Esophagus muscularis mucosa (tissue), 4 donors: ENCODE measurements at regions not wholly inside any gene's neighbourhood (a gene's known extent, or its start where the extent isn't known, plus 50 kb on each side); places are given as distances from the start of the nearest gene placed in this dataset.

ENCODE experiments used
- DNase-seq: peaks from one replicate; pipeline ENCODE4 v3.0.0-alpha.2; 2017; ENCODE audit errors: extremely low spot score
- H3K27ac ChIP-seq, 4 donors: fragments of 200-600 bp; sonication (generic); replicated peaks in 1 of 4; 1 replicate in 3 of 4; 2 replicates in 1 of 4; pipeline ENCODE4 v1.5.1; 2016 to 2019; ENCODE audit warnings: mild to moderate bottlenecking in 1 of 4
- H3K27me3 ChIP-seq, 4 donors: fragments of 200-600 bp; sonication (generic); one replicate each; pipeline versions ENCODE4 v1.5.1 to v1.6.0; 2016 to 2019
- H3K36me3 ChIP-seq, 4 donors: fragments of 200-600 bp; sonication (generic); one replicate each; pipeline ENCODE4 v1.5.1; 2016 to 2019
- H3K4me1 ChIP-seq, 4 donors: fragments of 200-600 bp; sonication (generic); one replicate each; pipeline ENCODE4 v1.5.1; 2016 to 2019
- H3K4me3 ChIP-seq, 4 donors: fragments of 200-600 bp; sonication (generic); 1 replicate in 2 of 4; 2 replicates in 2 of 4; pipeline ENCODE4 v1.5.1; 2016 to 2019; ENCODE audit warnings: mild to moderate bottlenecking in 4 of 4, moderate library complexity in 1 of 4
- H3K9me3 ChIP-seq, 4 donors: fragments of 200-600 bp; sonication (generic); 1 replicate in 3 of 4; 2 replicates in 1 of 4; pipeline ENCODE4 v1.5.1; 2016 to 2019
- CTCF ChIP-seq, 3 experiments: fragments of 200-600 bp in 2 of 3; fragments of 450-650 bp in 1 of 3; sonication (generic) in 2 of 3; IDR thresholded peaks; one replicate each; pipeline ENCODE4 v1.5.1; 2017 to 2019; ENCODE audit warnings: antibody characterized with exemption in 3 of 3, mild to moderate bottlenecking in 2 of 3, moderate library complexity in 1 of 3
- EP300 ChIP-seq: sonication (generic); formaldehyde crosslinking; IDR thresholded peaks from one replicate; pipeline ENCODE4 v1.6.1; 2017; ENCODE audit warnings: antibody characterized with exemption
- POLR2A ChIP-seq: fragments of 450-650 bp; IDR thresholded peaks from one replicate; pipeline ENCODE4 v1.6.1; 2017; ENCODE audit warnings: antibody characterized with exemption, moderate library complexity, mild to moderate bottlenecking, low read depth
- POLR2AphosphoS5 ChIP-seq, 2 donors: sonication (generic); formaldehyde crosslinking; IDR thresholded peaks; one replicate each; pipeline ENCODE4 v1.6.1; 2017; ENCODE audit warnings: antibody characterized with exemption in 2 of 2
- WGBS: methylation state at CpG from one replicate; pipeline ENCODE4 v1.1.5; 2018; 5-methylcytosine and 5-hydroxymethylcytosine counted together
- intact Hi-C: fragments of 100-400 bp; cut with DNase I; formaldehyde crosslinking; loops from one replicate; pipeline ENCODE4 v1.15.1; 2023

GRCh38 chr9:115862021-115862420, 291.6 kb upstream of the PAPPA start:
- H3K4me3 ChIP-seq: no peak overlapping the region
- no peaks in the 10 kb centered on the region for H3K36me3 ChIP-seq
- 90% methylated on average over 3 of the region's 3 CpGs for WGBS
- TF ChIP-seq CTCF (IDR thresholded peaks at IDR 0.05) (no peak), EP300 (no peak), POLR2AphosphoS5 (IDR thresholded peaks at IDR 0.05) (no peak), POLR2A (no peak)
- DNase-seq: no peak
- H3K27me3 ChIP-seq: no peaks in the 10 kb centered on the region
- H3K9me3 ChIP-seq: no peaks in the 10 kb centered on the region
- H3K4me1 ChIP-seq: no peaks in the 10 kb centered on the region
- intact Hi-C loops: no loop called here
- H3K27ac ChIP-seq: no peak overlapping the region

GRCh38 chr9:115864581-115864980, 289.0 kb upstream of the PAPPA start:
- Histone ChIP-seq H3K9me3 (no peaks in the 10 kb centered on the region), H3K27me3 (no peaks in the 10 kb centered on the region), H3K36me3 (no peaks in the 10 kb centered on the region), H3K27ac (no peak overlapping the region), H3K4me1 (no peaks in the 10 kb centered on the region), H3K4me3 (no peak overlapping the region)
- TF ChIP-seq CTCF (IDR thresholded peaks at IDR 0.05): no peak
- TF ChIP-seq EP300: no peak
- TF ChIP-seq POLR2AphosphoS5 (IDR thresholded peaks at IDR 0.05): no peak
- no peak for TF ChIP-seq POLR2A
- intact Hi-C loops: no loop called here
- DNase-seq: no peak

DNA sequence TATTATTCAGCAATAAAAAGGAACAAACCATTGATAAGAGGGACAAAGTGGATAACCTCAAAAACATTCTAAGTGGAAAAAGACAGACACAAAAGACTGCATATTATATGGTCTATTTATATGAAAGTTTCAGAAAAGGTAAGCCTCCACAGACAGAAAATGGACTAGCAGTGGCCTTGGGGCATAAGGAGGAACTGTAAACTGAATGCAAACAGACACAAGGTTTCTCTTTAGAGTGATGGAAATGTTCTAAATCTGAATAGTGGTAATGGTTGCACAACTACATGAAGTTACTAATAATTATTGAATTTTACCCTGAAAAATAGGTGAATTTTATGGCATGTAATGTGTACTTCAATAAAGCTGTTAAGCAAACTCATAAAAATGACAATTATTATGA, 286.3 kb upstream of the PAPPA start:
- Histone ChIP-seq H3K9me3 (no peaks in the 10 kb centered on the region), H3K36me3 (no peaks in the 10 kb centered on the region), H3K4me1 (no peaks in the 10 kb centered on the region), H3K27ac (no peak overlapping the region), H3K27me3 (no peaks in the 10 kb centered on the region), H3K4me3 (no peak overlapping the region)
- DNase-seq: no peak
- TF ChIP-seq POLR2AphosphoS5 (IDR thresholded peaks at IDR 0.05): no peak
- TF ChIP-seq EP300: no peak
- no peak for TF ChIP-seq CTCF (IDR thresholded peaks at IDR 0.05)
- no peak for TF ChIP-seq POLR2A
- intact Hi-C loops: no loop called here

DNA sequence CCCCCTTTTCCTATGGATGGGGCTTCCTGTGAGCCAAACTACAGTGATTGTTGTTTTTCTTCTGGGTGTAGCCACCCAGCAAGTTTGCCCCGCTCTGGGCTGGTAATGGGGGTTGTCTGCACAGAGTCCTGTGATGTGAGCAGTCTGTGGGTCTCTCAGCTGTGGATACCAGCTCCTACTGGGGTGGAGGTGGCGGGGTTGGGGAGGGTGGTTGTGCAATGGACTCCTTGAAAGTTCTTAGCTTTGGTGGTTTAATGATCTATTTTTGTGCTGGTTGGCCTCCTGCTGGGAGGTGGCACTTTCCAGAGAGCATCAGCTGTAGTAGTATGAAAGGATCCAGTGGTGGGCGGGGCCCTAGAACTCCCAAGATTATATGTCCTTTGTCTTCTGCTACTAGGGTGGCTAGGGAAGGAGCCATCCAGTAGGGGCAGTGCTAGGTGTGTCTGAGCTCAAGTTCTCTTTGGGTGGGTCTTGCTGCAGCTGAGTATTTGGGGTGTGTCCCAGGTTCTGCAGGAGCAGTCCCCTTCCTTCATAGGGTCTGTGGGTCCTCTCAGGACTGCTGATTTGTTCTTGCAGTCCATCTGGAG, 275.6 kb upstream of the PAPPA start:
- H3K27me3 ChIP-seq: no peaks in the 10 kb centered on the region
- H3K27ac ChIP-seq: no peak overlapping the region
- WGBS: 83% methylated on average over 2 of the region's 3 CpGs
- H3K9me3 ChIP-seq: no peaks in the 10 kb centered on the region
- intact Hi-C loops: no loop called here
- no peaks in the 10 kb centered on the region for H3K4me1 ChIP-seq
- H3K4me3 ChIP-seq: no peak overlapping the region
- no peak for DNase-seq
- H3K36me3 ChIP-seq: no peaks in the 10 kb centered on the region
- TF ChIP-seq POLR2A: no peak
- no peak for TF ChIP-seq POLR2AphosphoS5 (IDR thresholded peaks at IDR 0.05)
- no peak for TF ChIP-seq EP300
- no peak for TF ChIP-seq CTCF (IDR thresholded peaks at IDR 0.05)

GRCh38 chr9:115879451-115879850, 274.1 kb upstream of the PAPPA start:
- TF ChIP-seq CTCF (IDR thresholded peaks at IDR 0.05): no peak
- no peak for TF ChIP-seq EP300
- TF ChIP-seq POLR2AphosphoS5 (IDR thresholded peaks at IDR 0.05): no peak
- no peak for TF ChIP-seq POLR2A
- no peaks in the 10 kb centered on the region for H3K9me3 ChIP-seq
- DNase-seq: no peak
- no peaks in the 10 kb centered on the region for H3K27me3 ChIP-seq
- intact Hi-C loops: no loop called here
- 60% methylated on average over 3 of the region's 3 CpGs for WGBS
- H3K27ac ChIP-seq: no peak overlapping the region
- H3K36me3 ChIP-seq: no peaks in the 10 kb centered on the region
- H3K4me3 ChIP-seq: no peak overlapping the region
- H3K4me1 ChIP-seq: no peaks in the 10 kb centered on the region
